GM19351 (cell line): ENCODE measurements at regions not wholly inside any gene's neighbourhood (a gene's known extent, or its start where the extent isn't known, plus 50 kb on each side); places are given as distances from the start of the nearest gene placed in this dataset.

Source experiments
- ATAC-seq: cut with Tn5 transposase; IDR thresholded peaks from one replicate; pipeline ENCODE4 v1.9.1; 2021; ENCODE audit warnings: mild to moderate bottlenecking, moderate library complexity; ENCODE audit not compliant: unreplicated experiment

DNA sequence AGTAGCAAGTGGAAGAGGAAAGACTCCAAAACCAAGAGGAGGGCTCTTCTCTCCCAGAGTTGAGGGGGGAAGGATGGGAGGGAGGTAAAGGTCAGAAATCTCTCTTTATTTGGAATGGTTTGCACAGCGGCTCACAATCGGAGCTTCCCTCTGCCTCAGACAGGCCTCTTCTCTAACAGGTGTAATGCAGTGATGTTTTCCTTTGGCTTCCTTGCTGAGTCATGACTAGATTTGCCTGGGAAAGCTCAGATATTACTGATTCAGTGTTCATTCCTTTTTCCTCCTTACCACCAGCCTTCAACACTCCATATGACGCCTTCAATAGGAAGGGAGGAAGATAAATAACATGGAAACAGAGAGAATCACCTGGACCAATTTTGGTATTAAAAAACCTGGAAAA lies 136.6 kb downstream of the RNF152 start:
- no peak for ATAC-seq

DNA sequence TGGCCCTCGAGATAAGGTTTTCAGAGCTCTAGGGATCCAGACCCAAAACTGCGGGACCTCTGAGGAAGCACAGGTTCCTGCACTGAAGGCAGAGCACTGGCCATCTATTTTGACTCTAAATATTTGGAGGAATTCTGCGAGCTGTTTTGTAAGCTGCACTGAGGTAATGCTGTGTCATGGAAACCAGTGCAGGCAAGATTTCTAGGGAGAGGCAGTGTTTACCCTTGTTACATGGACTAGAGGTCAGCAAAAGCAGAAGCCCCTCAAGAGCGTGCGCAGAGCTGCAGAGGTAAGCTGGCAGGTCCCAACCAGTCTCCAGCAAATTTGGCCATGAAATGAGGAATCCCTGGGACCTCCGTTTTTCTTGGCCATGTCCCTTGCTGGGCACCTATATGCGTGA lies 137.3 kb downstream of the RNF152 start:
- no peak for ATAC-seq

DNA sequence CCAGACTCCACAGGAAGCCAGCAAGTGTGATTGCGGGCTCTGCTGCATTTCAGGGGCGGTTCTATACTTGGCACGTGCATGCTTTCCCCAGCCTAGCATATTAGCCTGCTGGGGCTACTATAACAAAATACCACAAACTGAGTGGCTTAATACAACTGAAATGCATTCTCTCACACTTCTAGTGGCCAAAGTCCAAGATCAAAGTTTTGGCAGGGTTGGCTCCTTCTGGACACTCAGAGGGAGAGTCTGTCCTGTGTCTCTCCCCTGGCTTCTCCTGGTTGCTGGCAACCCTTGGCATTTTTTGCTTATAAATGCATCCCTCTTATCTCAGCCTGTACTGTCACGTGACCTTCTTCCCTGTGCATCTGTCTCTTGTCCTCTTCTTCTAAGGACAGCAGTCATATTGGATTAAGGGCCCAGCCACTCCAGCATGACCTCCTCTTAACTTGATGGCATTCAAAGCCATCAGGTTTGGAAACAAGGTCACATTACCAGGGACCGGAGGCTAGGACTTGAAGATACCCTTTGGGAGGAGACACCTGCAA lies 138.7 kb downstream of the RNF152 start:
- ATAC-seq, result no peak

DNA sequence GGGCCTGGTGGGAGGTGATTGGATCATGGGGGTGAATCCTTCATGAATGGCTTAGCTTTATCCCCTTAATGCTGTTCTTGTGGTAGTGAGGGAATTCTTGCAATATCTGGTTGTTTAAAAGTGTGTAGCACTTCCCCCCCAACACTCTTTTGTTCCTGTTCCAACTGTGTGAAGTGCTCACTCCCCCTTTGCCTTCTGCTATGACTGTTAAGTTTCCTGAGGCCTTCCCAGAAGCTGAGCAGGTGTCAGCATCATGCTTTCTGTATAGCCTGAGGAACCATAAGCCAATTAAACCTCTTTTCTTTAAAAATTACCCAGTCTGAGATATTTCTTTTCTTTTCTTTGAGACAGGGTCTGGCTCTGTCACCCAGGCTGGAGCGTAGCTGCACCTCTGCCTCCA lies 139.4 kb downstream of the RNF152 start:
- ATAC-seq, result no peak

DNA sequence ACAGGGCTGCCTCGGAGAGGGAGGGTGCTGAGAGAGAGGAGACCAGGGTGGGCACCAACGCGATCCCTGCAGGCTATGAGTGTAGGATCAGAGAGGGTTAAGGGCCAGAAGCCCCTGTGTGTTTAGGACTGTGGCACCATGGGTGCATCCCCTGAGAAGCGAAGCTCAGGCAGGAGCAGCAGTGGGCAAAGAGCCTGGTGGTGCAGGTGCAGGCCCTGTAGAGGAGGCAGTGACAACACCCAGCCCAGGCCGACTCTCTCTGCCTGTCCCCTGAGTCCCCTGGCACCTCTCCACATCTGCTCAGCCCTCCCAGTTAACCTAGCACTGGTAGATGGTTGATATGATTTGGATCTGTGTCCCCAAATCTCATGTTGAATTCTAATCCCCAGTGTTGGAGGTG lies 139.8 kb downstream of the RNF152 start:
- no peak for ATAC-seq

DNA sequence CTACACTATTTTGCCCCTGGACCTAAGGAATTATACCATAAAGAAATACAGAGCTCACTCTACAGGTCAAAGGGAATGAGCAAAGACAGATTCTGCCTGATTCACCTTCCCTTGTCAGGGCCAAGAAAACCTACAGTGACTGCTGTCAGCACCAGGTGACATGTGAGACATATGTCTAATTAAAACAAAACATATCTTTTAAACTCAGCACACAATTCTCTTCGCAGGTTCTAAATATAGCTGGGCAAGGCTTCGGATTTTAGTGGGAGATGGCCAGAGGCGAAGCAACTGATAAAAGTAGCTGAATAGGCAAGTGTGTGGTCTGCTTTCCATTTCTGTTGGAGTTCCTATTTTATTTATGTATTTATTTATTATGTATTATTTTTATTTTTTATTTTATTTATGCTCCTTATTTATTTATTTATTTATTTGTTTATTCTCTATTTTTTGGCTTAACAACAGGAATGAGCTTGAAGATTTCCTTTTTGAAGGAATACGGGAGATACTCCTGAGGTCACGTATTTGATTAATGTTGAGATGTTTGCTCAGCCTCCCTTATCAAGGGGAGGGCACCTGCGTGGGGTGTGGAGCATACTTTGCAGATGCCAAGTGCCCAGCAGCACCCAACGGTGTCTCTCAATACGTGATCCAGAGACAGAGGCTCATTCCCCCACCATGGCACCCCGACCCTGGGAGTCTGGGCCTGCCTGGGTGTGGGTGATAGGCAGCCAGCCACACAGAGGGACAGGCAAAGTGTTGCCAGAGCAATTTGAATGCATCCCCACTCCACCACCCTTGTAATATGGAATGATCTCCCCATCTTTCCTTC lies 141.8 kb downstream of the RNF152 start:
- no peak for ATAC-seq

DNA sequence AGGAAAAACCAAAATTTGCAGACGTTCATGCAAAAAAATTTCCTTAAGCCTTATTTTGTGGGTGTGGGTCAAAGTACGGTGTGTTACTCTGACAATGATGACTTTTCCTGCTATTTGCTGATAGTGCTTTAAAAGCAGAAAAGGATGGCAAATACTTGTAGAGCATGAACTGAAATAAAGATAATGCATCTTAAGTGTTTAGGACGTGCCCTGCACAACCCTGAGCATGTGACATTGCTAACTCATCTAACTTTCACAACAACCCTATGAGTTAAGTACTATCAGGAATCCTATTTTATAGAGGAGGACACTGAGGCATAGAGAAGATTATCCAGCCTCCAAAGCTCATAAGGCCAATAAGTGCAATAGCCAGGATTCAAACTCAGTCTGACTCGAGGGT lies 143.3 kb downstream of the RNF152 start:
- ATAC-seq, result no peak

DNA sequence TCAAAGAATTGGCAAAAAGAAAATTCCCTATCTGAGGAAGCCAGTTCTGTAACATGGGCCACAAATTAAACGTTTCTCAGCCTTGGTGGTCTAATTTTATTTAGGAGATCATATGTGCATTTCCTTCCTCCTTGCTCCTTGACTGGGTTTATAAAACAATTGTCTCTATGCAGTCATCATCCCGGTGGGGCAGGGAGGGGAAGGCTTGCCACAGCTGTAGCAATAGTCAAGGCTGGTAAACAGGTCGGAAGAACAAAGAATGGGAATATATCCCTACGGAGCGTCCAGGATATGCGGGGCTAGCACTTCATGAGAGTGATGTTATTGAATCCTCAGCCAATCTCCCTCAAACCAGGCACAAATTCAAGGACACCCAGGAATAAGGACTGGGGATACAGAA lies 143.8 kb downstream of the RNF152 start:
- no peak for ATAC-seq

DNA sequence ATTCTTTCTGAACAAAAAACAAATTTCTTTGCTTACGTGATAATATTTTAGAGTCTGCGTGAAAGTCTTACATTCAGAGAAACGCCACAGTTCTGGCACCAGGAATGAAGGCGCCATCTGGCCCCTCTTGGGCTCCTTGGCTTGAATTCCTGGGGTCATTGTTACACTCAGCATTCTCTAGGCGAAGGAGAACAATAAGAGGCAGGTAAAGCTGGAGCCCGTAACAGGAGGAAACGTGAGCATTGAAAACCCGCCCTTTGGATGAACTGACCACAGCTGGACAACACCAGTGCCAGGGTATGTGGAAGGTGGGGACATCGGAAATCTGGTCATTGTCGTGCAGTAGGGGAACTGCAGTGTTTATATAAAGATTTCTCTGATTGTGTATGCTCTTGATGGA lies 144.8 kb downstream of the RNF152 start:
- no peak for ATAC-seq

DNA sequence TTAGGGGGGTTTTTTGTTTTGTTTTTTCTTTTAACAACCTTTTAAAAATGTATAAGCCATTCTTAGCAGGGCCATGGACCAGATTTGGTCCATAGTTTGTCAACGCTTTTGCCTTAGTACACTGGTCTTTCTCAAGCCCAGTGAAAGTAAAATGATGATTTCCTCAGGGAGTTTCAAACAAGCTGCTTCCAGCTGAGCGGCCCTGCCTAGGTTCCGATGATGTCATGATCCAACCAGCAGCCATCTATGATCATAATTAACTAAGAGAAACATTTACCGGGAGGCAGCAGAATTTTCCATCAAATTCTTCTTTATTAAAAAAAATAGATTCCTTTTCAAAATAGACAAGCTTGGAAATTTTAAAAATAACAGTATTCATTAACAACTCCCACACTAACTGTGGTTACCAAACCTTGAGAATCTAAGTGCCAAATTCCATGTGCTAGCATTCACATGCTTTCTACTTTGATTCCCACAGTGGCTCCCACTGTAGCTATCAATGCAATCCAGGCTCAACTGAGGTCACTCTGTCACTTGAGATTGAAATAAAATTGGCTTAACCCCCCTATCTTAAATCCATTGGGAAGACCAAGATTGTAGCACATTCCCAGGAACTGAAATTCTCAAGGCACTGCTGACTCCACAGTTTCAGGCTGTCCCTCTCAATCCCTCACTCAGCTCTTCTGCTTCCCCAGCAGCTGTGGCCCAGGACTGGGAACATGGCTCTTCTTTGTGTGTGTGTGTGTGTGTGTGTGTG lies 148.9 kb downstream of the RNF152 start:
- no peak for ATAC-seq

DNA sequence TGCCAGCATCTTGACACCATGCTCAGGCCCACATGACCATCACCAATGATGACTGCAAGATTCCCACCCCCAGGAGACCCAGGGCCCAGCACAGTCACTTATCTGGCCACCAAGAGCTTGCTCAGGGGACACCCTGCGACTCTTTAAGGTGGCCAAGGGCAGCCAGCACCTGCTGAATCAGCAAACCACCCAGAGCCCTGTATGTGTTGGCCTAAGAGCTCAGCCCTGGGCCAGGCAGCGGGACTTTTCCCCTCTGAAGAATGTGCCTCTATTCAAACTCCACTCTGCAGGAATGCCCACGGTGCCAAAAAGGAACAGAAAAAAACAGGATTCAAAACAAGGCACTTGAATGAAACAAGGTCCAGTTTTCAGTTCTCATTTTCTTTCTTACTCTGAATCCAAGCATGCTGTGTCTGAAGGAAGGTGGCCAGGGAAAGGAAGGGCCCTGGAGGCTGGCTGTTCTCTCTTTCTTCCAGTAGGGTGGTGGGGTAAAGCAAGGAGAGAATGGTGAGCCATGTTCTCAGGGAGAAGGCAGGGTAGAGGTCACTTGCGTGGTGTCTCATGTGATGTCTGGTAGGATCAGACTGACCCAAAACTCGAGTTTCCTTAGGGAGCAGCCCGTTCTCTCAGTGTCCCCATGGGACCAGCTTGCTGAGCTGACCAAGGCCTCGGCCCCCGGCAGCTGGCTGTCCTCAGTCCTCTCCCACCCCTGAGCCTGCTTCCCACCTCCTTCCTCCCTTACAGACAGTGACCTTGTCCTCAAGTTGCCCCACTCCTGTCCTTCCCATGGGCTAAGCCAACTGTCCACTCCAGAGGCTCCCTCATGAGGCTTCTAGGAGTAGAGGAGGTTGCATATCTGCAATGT lies 150.0 kb downstream of the RNF152 start:
- ATAC-seq, result no peak

DNA sequence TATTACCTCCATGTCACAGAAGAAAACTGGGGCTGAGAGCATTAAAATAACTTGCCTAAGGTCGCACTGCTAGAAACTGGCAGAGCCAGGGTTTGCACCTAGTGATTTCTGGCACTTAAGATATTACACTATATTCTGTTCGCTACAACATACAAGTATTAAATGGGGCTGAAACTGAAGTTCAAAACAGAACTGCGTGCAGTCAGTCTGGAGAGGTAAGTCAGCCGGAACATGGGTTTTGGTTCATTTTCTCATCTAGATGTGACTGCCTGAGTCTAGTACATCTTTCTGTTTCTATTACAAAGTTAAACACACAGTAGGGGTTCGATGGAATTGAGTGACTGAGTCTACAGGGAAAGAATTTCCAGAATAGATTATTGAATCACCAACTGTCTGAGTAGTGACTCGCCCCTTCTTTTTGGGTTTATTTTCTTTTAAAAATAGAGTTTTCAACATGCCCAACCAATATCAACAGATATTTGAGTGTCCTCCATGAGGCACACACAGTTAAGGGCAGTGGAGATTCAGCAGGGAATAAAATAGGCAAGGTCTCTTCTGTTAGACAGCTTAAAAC lies 150.8 kb downstream of the RNF152 start:
- no peak for ATAC-seq

DNA sequence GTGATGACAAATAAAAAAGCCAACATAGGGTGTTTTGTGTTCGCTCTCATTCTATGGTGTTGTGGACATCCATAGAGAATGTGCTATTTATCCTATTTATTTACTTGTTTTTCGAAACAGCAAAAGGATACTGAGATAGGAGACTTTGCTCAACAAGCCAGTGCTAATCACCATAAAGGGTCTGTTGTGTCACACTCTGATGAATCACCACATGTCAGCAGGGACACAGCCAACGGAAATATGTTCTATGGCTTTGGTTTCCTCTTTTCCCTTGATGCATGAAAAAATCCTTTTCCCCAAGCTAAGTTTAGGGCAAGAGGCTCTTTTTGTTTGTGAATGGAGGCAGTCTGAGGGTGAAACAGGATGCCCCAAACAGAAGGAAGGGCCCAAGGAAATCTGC lies 154.3 kb downstream of the RNF152 start:
- no peak for ATAC-seq

DNA sequence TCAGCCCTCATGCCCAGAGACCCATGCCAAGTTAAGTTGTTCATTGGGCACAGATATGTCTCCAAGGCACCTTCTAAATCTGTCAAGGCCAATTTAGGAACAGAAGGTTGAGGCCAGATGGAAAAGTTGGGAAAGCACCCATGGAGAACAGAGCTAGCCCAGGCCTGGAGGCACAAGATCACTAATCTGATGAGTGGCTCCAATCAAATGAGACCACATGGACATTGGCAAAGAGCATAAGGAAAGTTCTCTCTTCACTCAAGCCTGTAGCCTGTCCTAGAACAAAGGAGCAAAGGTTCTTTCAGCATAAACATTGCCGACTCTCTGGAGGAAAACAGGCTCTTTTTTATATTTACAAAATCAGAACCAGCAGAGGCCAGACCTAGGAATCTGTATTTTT lies 154.8 kb downstream of the RNF152 start:
- no peak for ATAC-seq

DNA sequence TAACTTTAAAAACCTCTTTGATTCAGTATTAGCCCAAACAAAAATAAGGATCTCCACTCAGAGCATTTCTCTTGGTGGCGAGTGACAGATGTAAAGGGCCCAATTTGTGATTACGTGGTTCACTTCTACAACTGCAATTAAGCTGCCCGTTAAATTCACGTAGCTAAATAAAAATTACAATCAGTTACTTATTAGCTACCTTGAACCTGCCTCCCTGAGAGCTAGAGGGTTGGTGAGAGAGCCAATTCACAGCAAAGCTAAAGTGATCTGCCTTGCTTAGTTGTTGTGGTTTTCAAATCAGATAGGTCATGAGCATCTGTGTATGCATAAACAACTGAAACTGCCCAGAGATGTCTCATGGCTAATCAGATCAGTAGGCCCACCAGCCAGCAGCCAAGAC lies 156.7 kb downstream of the RNF152 start:
- no peak for ATAC-seq

DNA sequence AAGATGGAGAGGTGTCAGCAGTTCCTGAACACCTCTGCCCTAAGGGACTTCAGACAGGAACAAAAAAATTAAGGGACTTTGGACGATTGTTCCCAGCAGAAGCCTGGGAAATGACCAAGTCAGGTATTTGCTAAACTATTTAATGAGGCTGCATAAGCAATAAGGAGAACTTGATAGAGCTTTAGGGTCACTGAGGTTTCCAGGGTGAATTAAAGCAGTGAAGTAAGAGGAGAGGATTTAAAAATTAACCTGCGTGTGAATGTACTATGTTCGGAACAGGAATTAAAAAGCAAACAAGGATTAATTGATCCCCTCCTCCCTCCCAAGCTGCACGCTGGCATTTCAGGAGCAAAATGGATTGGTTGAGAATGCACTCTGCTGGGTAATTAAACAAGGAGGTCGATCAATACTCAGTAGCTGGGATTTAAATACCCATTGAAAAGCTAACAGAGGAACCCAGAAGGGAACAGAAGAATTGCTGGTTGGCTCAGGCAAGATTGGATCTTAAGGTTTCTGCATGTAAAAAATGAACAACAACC lies 157.2 kb downstream of the RNF152 start:
- no peak for ATAC-seq

DNA sequence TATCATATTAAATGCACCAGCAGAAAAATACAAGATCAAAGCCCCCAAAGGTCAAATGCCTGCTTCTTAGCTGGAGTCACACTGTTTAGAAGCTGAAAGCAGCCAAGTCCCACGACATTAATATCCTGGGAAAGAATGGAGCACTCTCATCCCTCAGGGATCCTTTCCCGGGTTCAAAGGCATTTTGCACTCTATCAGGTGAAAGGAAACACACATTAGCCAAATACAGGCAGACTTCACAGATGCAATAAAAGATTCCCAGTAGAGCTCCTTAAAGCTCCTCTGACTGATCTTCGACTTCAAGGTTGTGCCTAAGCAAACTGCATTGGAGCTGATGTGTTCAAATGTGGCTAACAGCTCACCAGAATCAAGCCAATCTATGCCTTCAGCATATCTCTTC lies 158.4 kb downstream of the RNF152 start:
- ATAC-seq, result no peak

DNA sequence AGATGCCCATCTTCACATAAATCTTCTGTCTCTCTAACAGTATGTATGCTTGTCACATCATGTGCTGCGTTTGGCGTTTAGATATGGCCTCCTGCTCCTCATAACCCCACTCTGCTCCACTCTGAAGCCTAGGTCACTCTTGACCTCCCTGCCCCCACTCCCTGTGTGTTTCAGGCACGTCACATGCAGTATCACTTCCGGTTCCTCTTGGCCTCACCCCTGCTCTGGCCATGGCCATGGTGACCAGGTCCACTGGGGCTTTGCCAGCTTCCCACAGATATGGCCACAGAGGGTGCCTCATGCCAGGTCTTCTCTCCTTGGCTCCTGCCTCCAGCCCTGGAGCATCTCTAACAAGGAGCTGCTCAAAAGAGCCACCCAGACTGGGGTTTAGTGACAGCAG lies 160.0 kb downstream of the RNF152 start:
- ATAC-seq, result no peak

DNA sequence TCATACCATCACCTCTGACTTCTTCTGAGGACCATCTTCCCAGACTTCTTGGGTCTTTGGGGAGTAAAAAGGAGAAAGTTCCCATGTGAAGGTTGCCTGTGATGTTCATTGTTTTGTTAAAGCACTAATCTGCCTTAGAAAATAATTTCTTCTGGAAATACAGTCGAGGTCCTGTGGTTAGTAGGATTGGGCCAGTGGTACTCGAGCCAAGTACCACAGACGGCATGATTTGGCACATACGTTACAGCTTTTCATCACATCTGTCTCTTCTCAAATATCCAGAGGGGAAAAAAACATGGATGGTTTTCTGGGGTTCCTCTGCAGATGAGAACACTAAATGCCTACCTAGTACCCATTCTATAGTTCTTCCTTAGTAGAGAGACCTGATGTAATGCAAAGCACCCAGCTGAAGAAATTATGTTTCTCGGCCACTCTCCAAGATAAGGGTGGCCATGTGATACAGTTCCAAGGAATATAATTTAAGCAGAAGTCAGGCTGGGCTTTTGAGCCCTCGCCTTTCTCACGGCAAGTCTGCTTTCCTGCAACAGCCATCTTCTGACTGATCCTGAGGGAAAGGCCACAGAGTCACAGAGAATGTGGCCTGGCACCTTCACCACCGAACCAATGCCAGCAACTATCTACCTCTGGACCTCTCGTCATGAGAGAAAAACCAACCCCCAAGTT lies 161.0 kb downstream of the RNF152 start:
- ATAC-seq, result no peak

DNA sequence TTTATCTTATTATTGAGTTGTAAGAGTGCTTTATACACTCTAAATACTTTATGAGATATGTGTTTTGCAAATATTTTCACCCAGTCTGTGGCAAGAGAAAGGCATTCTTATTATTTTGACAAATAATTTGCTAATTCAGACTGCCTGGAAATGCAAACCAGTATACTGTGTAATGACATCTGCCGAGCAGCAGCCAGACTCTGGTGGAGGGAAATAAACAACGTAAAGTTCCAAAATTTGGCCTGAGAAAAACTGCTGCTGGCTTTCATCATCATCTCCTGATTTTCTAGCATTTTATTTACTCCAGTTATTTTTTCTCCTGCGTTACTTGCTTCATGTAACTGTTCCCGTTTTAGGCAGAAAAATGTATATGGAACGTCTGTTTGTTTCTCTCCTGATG lies 161.6 kb downstream of the RNF152 start:
- ATAC-seq, result no peak
